LNCAP (cell line): ENCODE measurements at regions not wholly inside any gene's neighbourhood (a gene's known extent, or its start where the extent isn't known, plus 50 kb on each side); places are given as distances from the start of the nearest gene placed in this dataset.

Source experiments
- TF ChIP-seq, protein P1 (sequence below): fragments of 450-650 bp; IDR thresholded peaks from 2 replicates; pipeline ENCODE4 v1.5.1; 2017; ENCODE audit warnings: mild to moderate bottlenecking

- TF ChIP-seq, protein P1, sequence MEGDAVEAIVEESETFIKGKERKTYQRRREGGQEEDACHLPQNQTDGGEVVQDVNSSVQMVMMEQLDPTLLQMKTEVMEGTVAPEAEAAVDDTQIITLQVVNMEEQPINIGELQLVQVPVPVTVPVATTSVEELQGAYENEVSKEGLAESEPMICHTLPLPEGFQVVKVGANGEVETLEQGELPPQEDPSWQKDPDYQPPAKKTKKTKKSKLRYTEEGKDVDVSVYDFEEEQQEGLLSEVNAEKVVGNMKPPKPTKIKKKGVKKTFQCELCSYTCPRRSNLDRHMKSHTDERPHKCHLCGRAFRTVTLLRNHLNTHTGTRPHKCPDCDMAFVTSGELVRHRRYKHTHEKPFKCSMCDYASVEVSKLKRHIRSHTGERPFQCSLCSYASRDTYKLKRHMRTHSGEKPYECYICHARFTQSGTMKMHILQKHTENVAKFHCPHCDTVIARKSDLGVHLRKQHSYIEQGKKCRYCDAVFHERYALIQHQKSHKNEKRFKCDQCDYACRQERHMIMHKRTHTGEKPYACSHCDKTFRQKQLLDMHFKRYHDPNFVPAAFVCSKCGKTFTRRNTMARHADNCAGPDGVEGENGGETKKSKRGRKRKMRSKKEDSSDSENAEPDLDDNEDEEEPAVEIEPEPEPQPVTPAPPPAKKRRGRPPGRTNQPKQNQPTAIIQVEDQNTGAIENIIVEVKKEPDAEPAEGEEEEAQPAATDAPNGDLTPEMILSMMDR = no peak
Measured at GRCh38 chr7:20063644-20064043, 153.5 kb downstream of the MACC1 start.

GRCh38 chr7:20062932-20063331 is 154.3 kb downstream of the MACC1 start:
- TF ChIP-seq, protein P1 = no peak

DNA sequence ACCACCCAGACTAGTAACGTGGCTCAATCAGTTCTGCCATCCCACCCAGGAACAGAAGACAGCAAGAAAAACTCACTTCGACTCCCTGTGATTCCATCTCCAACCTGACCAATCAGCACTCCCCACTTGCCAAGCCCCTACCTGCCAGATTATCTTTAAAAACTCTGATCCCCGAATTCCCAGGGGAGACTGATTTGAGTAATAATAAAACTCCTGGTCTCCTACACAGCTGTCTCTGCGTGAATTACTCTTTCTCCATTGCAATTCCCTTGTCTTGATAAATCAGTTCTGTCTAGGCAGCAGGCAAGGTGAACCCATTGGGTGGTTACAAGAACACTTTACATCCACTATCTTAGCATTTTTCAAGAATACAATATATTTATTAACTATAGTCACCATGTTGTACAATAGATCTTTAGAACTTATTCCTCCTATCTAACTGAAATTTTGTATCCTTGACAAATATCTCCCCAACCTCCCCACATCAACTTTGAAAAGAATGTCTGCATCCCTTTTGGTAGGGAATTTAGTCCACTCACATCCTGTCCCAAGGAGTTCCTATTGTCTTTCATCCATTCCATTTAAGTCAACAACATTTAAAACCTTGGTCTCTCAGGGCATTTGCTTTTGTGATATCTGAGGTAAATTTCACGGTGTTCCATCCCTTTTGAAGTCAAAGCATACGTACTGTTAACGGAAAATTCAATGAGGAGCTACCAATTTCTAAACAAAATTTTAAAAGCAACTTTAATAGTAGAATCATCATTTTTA is 163.7 kb downstream of the MACC1 start:
- TF ChIP-seq, protein P1 = no peak

- TF ChIP-seq, protein P1 = no peak
Measured at GRCh38 chr7:20050241-20050966, 166.8 kb downstream of the MACC1 start.

DNA sequence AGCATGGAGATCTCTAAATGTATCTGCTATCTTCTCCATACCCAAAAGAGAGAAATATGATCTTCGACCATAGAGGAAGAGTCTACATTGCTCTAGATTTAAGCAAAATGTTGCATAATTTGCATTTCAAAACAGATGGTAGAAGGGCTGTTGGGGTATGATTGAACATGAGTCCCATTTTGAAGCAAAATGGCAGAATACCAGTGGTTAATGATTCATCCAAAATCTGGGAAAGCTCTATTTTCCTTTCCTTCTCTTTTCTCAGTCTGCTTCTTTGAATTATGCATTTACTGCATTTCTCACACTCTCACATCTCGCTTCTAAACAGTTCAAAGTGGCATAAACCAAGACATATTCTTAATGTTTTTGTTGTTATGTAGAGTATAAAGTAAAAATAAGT is 178.5 kb downstream of the MACC1 start:
- TF ChIP-seq, protein P1 = no peak

DNA sequence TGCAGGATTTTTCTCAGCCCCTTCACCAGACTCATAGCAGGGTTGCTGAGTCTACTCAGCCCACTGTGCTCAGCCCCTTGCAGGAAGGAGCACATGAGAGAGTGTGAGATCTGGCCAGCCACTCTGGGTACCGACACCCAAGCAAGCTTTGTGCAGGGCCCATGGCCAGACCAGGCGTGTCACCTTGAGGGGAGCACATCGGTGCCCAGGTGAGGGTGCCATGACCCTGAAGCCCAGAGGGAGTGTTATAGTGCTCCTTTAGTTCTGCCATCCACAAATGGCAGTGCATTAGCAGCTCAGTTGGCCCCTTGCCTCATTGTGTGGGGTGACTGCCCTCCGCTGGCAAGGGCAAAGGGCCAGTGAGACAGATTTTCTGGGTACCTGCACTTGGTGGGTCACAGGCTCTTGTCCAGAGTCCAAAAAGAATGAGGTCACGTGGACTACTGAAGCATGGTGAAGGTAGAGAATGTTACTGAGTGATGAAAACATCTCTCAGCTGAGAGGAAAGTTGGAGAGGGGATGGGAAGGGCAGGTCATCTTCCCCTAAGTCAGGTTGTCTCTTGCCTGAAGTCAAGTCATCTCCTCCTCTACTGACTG is 181.8 kb downstream of the MACC1 start:
- TF ChIP-seq, protein P1 = no peak

- TF ChIP-seq, protein P1 = no peak
Measured at GRCh38 chr7:20033621-20034400, 183.4 kb downstream of the MACC1 start.
